Endothelial cell (in vitro differentiated cells): ENCODE measurements at regions not wholly inside any gene's neighbourhood (a gene's known extent, or its start where the extent isn't known, plus 50 kb on each side); places are given as distances from the start of the nearest gene placed in this dataset.

ENCODE experiments used
- DNase-seq: peaks from one replicate; pipeline ENCODE4 v3.0.0; 2021; ENCODE audit warnings: low spot score
- H3K27ac Mint-ChIP-seq: one replicate; pipeline ENCODE4 v1.8.0; 2021; ENCODE audit warnings: mixed read lengths, inconsistent platforms; ENCODE audit not compliant: unreplicated experiment
- H3K27me3 Mint-ChIP-seq: one replicate; pipeline ENCODE4 v1.8.0; 2021; ENCODE audit warnings: mild to moderate bottlenecking, moderate library complexity, mixed read lengths, inconsistent platforms; ENCODE audit not compliant: unreplicated experiment
- H3K36me3 Mint-ChIP-seq: one replicate; pipeline ENCODE4 v1.8.0; 2021; ENCODE audit warnings: mild to moderate bottlenecking, low read depth, mixed read lengths, inconsistent platforms; ENCODE audit not compliant: unreplicated experiment
- H3K4me1 Mint-ChIP-seq: one replicate; pipeline ENCODE4 v1.8.0; 2021; ENCODE audit warnings: mild to moderate bottlenecking, mixed read lengths, inconsistent platforms; ENCODE audit not compliant: unreplicated experiment
- H3K4me3 Mint-ChIP-seq: one replicate; pipeline ENCODE4 v1.8.0; 2021; ENCODE audit warnings: mild to moderate bottlenecking, mixed read lengths, inconsistent platforms; ENCODE audit not compliant: unreplicated experiment
- H3K9me3 Mint-ChIP-seq: one replicate; pipeline ENCODE4 v1.8.0; 2021; ENCODE audit warnings: mixed read lengths, inconsistent platforms; ENCODE audit not compliant: unreplicated experiment
- TF ChIP-seq, protein P1 (sequence below): fragments of 200-600 bp; sonication (generic); IDR thresholded peaks from one replicate; pipeline ENCODE4 v1.5.0; 2021; ENCODE audit warnings: antibody characterized with exemption; ENCODE audit not compliant: unreplicated experiment

DNA sequence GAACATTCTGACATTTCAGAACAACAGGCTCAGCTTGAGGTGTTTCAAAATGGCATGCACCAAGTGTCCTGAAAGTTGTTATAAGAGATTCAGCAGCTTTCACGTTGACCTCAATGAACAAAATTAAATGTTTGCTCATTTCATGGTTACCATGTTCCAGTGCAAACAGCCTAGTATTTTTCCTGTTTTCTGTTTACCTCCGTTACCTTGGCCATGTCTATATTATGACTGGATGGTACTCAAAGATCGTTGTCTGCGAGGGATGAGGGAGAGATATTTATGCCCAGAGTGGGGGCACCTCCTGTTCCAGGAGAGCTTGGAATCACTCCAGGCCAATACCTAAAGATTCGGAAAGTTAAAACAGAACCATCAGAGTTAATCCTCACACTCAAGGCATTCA lies 83.8 kb upstream of the SASH1 start:
- no peak overlapping the region for H3K27ac Mint-ChIP-seq
- no peaks in the 10 kb centered on the region for H3K36me3 Mint-ChIP-seq
- TF ChIP-seq, protein P1, sequence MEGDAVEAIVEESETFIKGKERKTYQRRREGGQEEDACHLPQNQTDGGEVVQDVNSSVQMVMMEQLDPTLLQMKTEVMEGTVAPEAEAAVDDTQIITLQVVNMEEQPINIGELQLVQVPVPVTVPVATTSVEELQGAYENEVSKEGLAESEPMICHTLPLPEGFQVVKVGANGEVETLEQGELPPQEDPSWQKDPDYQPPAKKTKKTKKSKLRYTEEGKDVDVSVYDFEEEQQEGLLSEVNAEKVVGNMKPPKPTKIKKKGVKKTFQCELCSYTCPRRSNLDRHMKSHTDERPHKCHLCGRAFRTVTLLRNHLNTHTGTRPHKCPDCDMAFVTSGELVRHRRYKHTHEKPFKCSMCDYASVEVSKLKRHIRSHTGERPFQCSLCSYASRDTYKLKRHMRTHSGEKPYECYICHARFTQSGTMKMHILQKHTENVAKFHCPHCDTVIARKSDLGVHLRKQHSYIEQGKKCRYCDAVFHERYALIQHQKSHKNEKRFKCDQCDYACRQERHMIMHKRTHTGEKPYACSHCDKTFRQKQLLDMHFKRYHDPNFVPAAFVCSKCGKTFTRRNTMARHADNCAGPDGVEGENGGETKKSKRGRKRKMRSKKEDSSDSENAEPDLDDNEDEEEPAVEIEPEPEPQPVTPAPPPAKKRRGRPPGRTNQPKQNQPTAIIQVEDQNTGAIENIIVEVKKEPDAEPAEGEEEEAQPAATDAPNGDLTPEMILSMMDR: no peak
- no peak for DNase-seq
- peaks cover 18% of the 10 kb centered on the region for H3K4me1 Mint-ChIP-seq
- H3K4me3 Mint-ChIP-seq: no peak overlapping the region
- H3K9me3 Mint-ChIP-seq: no peaks in the 10 kb centered on the region
- H3K27me3 Mint-ChIP-seq: no peaks in the 10 kb centered on the region

DNA sequence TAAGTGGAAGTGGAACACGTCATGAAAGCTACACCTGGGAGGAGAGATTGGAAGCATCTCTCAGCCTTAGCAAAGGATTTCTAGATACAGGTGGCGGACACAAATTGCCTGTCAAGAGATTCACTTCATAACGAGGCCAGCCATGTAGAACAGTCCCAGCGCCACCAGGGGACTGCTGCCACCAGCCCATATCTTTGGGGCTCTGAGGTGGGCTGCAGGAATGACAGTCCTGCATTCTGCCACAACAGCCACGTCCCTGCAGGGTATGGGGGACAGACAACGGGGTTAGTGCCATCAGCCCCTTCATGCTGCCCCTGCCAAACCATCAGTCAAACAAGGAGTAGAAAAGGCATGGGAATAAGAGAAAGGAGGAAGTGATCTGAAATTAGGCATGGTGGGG lies 81.2 kb upstream of the SASH1 start:
- Mint-ChIP-seq H3K27ac (no peak overlapping the region), H3K27me3 (no peaks in the 10 kb centered on the region), H3K36me3 (no peaks in the 10 kb centered on the region), H3K4me3 (no peak overlapping the region), H3K9me3 (no peaks in the 10 kb centered on the region), H3K4me1 (peaks cover 18% of the 10 kb centered on the region)
- no peak for DNase-seq
- TF ChIP-seq, protein P1: no peak

DNA sequence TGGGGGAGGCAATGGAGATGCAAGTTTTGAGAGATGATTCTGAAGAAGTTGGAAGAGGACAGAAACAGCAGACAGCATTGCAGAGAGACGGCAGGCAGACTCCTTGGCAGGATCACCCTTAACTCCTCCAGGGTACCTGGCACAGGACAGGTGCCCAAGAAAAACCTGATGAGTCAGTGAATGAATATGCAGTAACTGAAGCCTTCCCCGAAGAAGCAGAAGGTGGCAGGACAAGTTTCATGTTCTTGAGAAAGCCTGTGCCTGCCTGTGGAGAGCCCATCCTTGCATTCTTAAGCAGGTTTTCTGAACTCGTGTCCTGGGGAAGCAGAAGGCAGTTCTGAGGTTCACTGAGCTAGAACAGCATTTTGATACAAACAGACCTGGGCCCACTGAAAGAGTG lies 79.6 kb upstream of the SASH1 start:
- H3K27me3 Mint-ChIP-seq: no peaks in the 10 kb centered on the region
- TF ChIP-seq, protein P1: no peak
- no peaks in the 10 kb centered on the region for H3K36me3 Mint-ChIP-seq
- no peak for DNase-seq
- no peaks in the 10 kb centered on the region for H3K9me3 Mint-ChIP-seq
- no peak overlapping the region for H3K27ac Mint-ChIP-seq
- H3K4me3 Mint-ChIP-seq: no peak overlapping the region
- peaks cover 18% of the 10 kb centered on the region for H3K4me1 Mint-ChIP-seq

DNA sequence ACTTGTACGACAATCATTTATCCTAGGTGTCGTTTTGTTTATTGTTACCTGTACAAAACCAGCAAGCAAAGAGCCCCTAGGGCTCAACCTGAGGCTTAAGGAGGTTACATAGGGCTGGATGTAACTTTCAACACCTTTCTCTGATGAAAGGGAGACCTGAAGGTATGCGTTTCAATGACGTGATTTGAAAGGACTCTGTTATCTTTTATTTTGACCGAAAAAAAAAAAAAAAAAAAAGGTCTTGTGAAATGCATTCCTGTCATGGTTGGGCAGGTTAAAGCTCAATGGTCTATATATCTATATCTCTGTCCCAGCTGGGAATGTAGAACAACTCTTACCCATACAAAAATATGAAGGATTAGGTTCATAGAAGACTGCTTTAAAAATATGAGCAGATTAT lies 78.7 kb upstream of the SASH1 start:
- TF ChIP-seq, protein P1: no peak
- no peaks in the 10 kb centered on the region for H3K9me3 Mint-ChIP-seq
- H3K4me3 Mint-ChIP-seq: no peak overlapping the region
- no peaks in the 10 kb centered on the region for H3K36me3 Mint-ChIP-seq
- no peaks in the 10 kb centered on the region for H3K27me3 Mint-ChIP-seq
- H3K4me1 Mint-ChIP-seq: peaks cover 18% of the 10 kb centered on the region
- no peak overlapping the region for H3K27ac Mint-ChIP-seq
- no peak for DNase-seq

DNA sequence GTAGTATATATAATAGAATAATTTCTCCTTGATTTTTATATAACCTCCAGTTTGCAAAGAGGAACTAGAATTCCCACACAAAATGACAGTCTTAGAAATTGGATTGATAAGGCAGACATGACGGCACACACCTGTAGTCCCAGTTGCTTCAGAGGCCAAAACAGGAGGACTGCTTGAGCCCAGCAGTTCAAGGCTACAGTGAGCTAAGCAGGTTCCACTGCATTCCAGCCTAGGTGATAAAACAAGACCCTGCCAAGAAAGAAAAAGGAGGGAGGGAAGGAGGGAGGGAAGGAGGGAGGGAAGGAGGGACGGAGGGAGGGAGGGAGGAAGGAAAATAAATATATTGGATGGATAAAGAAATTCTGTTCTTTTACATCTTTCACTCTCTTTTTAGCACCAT lies 77.6 kb upstream of the SASH1 start:
- H3K27me3 Mint-ChIP-seq: no peaks in the 10 kb centered on the region
- TF ChIP-seq, protein P1: no peak
- no peak for DNase-seq
- peaks cover 18% of the 10 kb centered on the region for H3K4me1 Mint-ChIP-seq
- H3K9me3 Mint-ChIP-seq: no peaks in the 10 kb centered on the region
- H3K36me3 Mint-ChIP-seq: no peaks in the 10 kb centered on the region
- H3K27ac Mint-ChIP-seq: no peak overlapping the region
- H3K4me3 Mint-ChIP-seq: no peak overlapping the region
